Mucosa of descending colon (tissue), 3 donors: ENCODE measurements at regions not wholly inside any gene's neighbourhood (a gene's known extent, or its start where the extent isn't known, plus 50 kb on each side); places are given as distances from the start of the nearest gene placed in this dataset.

Experiments used
- ATAC-seq: fragments of 200-7000 bp; cut with Tn5 transposase; one replicate; pipeline ENCODE4 v1.9.1; 2020; ENCODE audit warnings: mild to moderate bottlenecking, moderate library complexity
- DNase-seq, 3 donors: peaks; one replicate each; pipeline ENCODE4 v3.0.0-alpha.2; 2020
- H3K36me3 ChIP-seq: fragments of 200-600 bp; one replicate; pipeline ENCODE4 v1.8.0; 2021; ENCODE audit warnings: low read depth, mild to moderate bottlenecking
- H3K4me1 ChIP-seq: fragments of 200-600 bp; one replicate; pipeline ENCODE4 v1.8.0; 2021; ENCODE audit warnings: low read depth, mild to moderate bottlenecking
- H3K4me3 ChIP-seq: fragments of 200-600 bp; one replicate; pipeline ENCODE4 v1.8.0; 2021; ENCODE audit warnings: mild to moderate bottlenecking
- H3K9me3 ChIP-seq: fragments of 200-600 bp; one replicate; pipeline ENCODE4 v1.8.0; 2021; ENCODE audit warnings: mild to moderate bottlenecking
- intact Hi-C, 2 donors: fragments of 100-400 bp; cut with DNase I in 1 of 2; cut with micrococcal nuclease in 1 of 2; formaldehyde crosslinking; loops; one replicate each; pipeline versions ENCODE4 v1.11.0 to v1.11.1; 2022; cut with DNase I, micrococcal nuclease
- TF ChIP-seq, protein P1 (sequence below): fragments of 200-600 bp; IDR thresholded peaks from one replicate; pipeline ENCODE4 v1.8.0; 2022; ENCODE audit warnings: antibody characterized with exemption, mild to moderate bottlenecking
- donor health status: DM: no; HTN: no; CAD: no; lungs with moderate emphysema.
- donor health status: DM: no; HTN: no; CAD: no.
- donor health status: DM: no; HTN: yes; CAD: no.

DNA sequence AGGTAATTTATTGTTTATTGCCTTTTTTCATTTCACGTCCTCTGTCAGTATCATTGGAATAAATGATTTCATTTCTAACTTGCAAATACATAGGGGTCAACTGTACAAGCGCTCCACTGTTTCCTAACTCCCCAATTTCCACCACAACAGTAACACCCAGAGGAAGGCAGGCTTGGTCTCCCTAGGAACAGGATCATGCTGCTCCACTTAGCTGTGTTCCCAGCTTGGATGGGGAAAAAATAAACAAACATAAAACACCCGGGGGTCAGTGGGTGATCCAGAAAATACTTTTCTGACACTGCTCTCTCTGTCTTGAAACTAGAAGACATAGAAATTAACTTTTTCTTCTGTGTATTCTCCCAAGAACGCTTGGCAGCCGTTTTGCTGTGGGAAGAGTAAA is 772.5 kb downstream of the TRIML1 start:
- ATAC-seq (no peak), DNase-seq (no peak)
- intact Hi-C loops, result no loop called here
- TF ChIP-seq, protein P1, sequence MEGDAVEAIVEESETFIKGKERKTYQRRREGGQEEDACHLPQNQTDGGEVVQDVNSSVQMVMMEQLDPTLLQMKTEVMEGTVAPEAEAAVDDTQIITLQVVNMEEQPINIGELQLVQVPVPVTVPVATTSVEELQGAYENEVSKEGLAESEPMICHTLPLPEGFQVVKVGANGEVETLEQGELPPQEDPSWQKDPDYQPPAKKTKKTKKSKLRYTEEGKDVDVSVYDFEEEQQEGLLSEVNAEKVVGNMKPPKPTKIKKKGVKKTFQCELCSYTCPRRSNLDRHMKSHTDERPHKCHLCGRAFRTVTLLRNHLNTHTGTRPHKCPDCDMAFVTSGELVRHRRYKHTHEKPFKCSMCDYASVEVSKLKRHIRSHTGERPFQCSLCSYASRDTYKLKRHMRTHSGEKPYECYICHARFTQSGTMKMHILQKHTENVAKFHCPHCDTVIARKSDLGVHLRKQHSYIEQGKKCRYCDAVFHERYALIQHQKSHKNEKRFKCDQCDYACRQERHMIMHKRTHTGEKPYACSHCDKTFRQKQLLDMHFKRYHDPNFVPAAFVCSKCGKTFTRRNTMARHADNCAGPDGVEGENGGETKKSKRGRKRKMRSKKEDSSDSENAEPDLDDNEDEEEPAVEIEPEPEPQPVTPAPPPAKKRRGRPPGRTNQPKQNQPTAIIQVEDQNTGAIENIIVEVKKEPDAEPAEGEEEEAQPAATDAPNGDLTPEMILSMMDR, result no peak
- no peaks in the 10 kb centered on the region for H3K36me3 ChIP-seq
- H3K9me3 ChIP-seq, result peaks cover 9% of the 10 kb centered on the region
- H3K4me1 ChIP-seq, result no peaks in the 10 kb centered on the region
- no peak overlapping the region for H3K4me3 ChIP-seq

DNA sequence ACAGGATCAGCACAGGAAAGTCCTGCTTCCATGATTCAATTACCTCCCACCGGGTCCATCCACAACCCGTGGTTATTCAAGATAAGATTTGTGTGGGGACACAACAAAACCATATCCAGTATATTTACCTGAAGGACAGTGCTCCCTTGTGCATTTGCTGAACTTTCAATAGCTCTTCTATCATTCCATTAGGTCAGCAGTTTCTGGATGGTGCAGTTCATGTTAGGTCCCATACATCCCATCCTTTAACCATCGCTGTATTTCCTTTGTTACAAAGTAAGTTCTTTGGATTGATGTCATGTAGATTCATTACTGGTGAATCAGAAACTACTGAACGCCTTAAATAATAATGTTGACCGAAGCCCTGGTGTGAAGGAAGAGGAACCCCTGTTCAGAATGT is 775.9 kb downstream of the TRIML1 start:
- TF ChIP-seq, protein P1, result no peak
- intact Hi-C loops, result no loop called here
- Histone ChIP-seq H3K36me3 (no peaks in the 10 kb centered on the region), H3K9me3 (peaks cover 26% of the 10 kb centered on the region), H3K4me1 (no peaks in the 10 kb centered on the region), H3K4me3 (no peak overlapping the region)
- ATAC-seq, result no peak
- DNase-seq, result no peak

DNA sequence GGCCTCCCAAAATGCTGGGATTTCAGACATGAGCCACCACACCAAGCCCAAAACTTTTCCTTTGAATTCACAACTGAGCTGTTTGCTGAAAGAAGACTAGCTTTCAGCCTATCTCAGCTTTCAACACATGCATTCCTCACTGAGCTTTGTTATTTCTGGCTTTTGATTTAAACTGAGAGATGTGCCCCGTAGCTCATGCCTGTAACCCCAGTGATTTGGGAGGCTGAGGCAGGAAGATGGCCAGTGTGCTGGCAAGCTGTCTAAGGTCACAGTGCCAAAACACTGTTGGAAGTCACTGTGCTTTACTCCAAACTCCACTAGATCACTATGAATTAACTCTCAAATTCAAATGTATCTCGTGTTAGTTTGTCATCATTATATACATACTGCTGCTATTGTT is 779.5 kb downstream of the TRIML1 start:
- DNase-seq, result no peak
- no peaks in the 10 kb centered on the region for H3K36me3 ChIP-seq
- peaks cover 37% of the 10 kb centered on the region for H3K9me3 ChIP-seq
- no peaks in the 10 kb centered on the region for H3K4me1 ChIP-seq
- no peak overlapping the region for H3K4me3 ChIP-seq
- TF ChIP-seq, protein P1, result no peak
- intact Hi-C loops, result no loop called here
- no peak for ATAC-seq

DNA sequence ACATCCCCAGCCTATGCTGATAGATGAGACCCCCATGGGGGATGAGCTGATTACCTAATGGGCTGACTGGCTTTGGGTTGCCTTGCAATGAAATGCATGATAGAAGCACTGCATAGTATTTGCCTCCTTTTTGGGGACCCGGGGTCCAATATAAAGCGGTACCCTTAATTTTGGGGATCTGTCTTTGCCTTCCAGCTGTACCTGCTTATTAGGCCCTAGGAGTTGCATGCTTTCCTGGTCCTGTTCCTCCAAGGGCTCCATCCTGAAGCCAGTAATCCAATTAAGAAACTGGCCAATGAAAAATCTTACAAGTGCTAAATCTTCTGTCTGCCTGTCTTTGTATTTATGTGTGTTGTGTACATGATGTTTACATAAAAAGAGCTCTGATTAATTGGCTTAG is 791.6 kb downstream of the TRIML1 start:
- no peak for ATAC-seq

DNA sequence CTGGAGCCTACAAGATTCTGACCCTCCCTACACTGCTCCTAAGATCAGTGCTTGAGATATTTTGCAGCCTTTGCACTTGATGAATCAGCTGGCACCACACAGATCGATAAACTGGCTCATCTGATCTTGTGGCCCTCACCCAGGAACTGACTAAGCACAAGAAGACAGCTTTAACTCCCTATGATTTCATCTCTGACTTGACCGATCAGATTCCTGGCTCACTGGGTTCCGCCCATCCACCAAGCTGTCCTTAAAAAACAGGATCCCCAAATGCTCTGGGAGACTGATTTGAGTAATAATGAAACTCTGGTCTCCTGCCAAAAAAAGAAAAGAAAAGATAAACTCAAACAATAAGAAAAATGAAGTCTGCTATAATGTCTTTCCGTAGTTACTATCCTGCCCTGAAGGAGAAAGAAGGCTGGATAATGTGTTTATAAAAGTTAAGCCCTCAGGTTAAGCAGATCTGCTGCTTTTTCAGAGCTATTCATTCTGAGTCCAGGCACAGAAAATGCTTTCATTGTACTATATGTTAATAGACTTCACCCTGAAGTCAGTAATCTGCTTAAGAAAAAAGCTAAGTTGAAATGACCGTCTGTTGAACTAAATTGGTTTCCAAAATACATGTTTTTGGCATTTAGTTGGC is 795.2 kb downstream of the TRIML1 start:
- Histone ChIP-seq H3K4me3 (no peak overlapping the region), H3K4me1 (no peaks in the 10 kb centered on the region), H3K9me3 (peaks cover 15% of the 10 kb centered on the region), H3K36me3 (no peaks in the 10 kb centered on the region)
- TF ChIP-seq, protein P1, result no peak
- no peak for ATAC-seq
- DNase-seq, result no peak
- intact Hi-C loops, result no loop called here

More for the DNA sequence above, 791.6 kb downstream of the TRIML1 start:
- no peak overlapping the region for H3K4me3 ChIP-seq
- no peaks in the 10 kb centered on the region for H3K36me3 ChIP-seq
- TF ChIP-seq, protein P1, result no peak
- peaks cover 21% of the 10 kb centered on the region for H3K9me3 ChIP-seq
- H3K4me1 ChIP-seq, result no peaks in the 10 kb centered on the region
- no peak for DNase-seq
- intact Hi-C loops, result no loop called here
